Natural killer cell (primary cell): ENCODE measurements at regions not wholly inside any gene's neighbourhood (a gene's known extent, or its start where the extent isn't known, plus 50 kb on each side); places are given as distances from the start of the nearest gene placed in this dataset.

Experiments used
- ATAC-seq, 3 donors: fragments of 150-1000 bp in 2 of 3; fragments of 200-7000 bp in 1 of 3; cut with Tn5 transposase; 1 replicate in 1 of 3; 2 replicates in 2 of 3; pipeline ENCODE4 v1.10.0; 2021; ENCODE audit warnings: mild to moderate bottlenecking in 2 of 3, moderate library complexity in 2 of 3
- DNase-seq, 2 donors: peaks; one replicate each; pipeline versions ENCODE4 v3.0.0 to v3.0.0-alpha.2; 2013 to 2021; ENCODE audit warnings: mixed read lengths in 1 of 2
- H3K27ac ChIP-seq: one replicate; pipeline ENCODE4 v1.5.1; 2013; ENCODE audit warnings: mild to moderate bottlenecking, low read length
- H3K27me3 ChIP-seq: one replicate; pipeline ENCODE4 v1.6.1; 2013; ENCODE audit warnings: low read length; ENCODE audit not compliant: control insufficient read depth, insufficient read depth
- H3K36me3 ChIP-seq: one replicate; pipeline ENCODE4 v1.6.1; 2013; ENCODE audit warnings: low read length; ENCODE audit not compliant: control insufficient read depth, insufficient read depth
- H3K4me1 ChIP-seq: one replicate; pipeline ENCODE4 v1.6.1; 2013; ENCODE audit warnings: low read length; ENCODE audit not compliant: control insufficient read depth, insufficient read depth
- H3K4me3 ChIP-seq: one replicate; pipeline ENCODE4 v1.5.1; 2013; ENCODE audit warnings: low read length
- H3K9me3 ChIP-seq: one replicate; pipeline ENCODE4 v1.6.1; 2013; ENCODE audit warnings: low read length; ENCODE audit not compliant: control insufficient read depth, insufficient read depth
- H3K27ac Mint-ChIP-seq, 2 donors: one replicate each; pipeline ENCODE4 v1.8.0; 2022; ENCODE audit warnings: mild to moderate bottlenecking in 2 of 2, mixed read lengths in 2 of 2, moderate library complexity in 1 of 2
- H3K27me3 Mint-ChIP-seq, 2 donors: one replicate each; pipeline ENCODE4 v1.8.0; 2022; ENCODE audit warnings: low read depth in 2 of 2, mixed read lengths in 2 of 2
- H3K36me3 Mint-ChIP-seq: one replicate; pipeline ENCODE4 v1.8.0; 2022; ENCODE audit warnings: mixed read lengths
- H3K4me1 Mint-ChIP-seq, 2 donors: one replicate each; pipeline ENCODE4 v1.8.0; 2022; ENCODE audit warnings: mixed read lengths in 2 of 2
- H3K4me3 Mint-ChIP-seq: one replicate; pipeline ENCODE4 v1.8.0; 2022; ENCODE audit warnings: mild to moderate bottlenecking, moderate library complexity, mixed read lengths
- H3K9me3 Mint-ChIP-seq, 2 donors: one replicate each; pipeline ENCODE4 v1.8.0; 2022; ENCODE audit warnings: mixed read lengths in 2 of 2
- CTCF ChIP-seq: fragments of 200-600 bp; IDR thresholded peaks from one replicate; pipeline ENCODE4 v1.8.0; 2022; ENCODE audit warnings: antibody characterized with exemption
- WGBS: methylation state at CpG from one replicate; pipeline ENCODE4 v1.1.7; 2013; ENCODE audit warnings: missing lambda C conversion rate; ENCODE audit not compliant: insufficient coverage; 5-methylcytosine and 5-hydroxymethylcytosine counted together
- intact Hi-C: fragments of 100-400 bp; cut with micrococcal nuclease; formaldehyde crosslinking; loops from one replicate; pipeline ENCODE4 v1.14.2; 2022

GRCh38 chr18:52219102-52219501 is 120.9 kb upstream of the DCC start:
- TF ChIP-seq CTCF: no peak
- 100% methylated on average over 1 of the region's 3 CpGs for WGBS
- intact Hi-C loops: no loop called here
- H3K9me3 Mint-ChIP-seq: peaks cover 7 to 8% of the 10 kb centered on the region in 2 donors
- Histone ChIP-seq H3K36me3 (no peaks in the 10 kb centered on the region), H3K27me3 (no peaks in the 10 kb centered on the region), H3K27ac (no peak overlapping the region), H3K4me3 (no peak overlapping the region), H3K4me1 (no peaks in the 10 kb centered on the region), H3K9me3 (no peaks in the 10 kb centered on the region)
- DNase-seq (no peak), ATAC-seq (no peak)
- H3K27ac Mint-ChIP-seq: no peak overlapping the region
- no peak overlapping the region for H3K4me3 Mint-ChIP-seq
- H3K4me1 Mint-ChIP-seq: no peaks in the 10 kb centered on the region
- H3K27me3 Mint-ChIP-seq: no peaks in the 10 kb centered on the region
- no peaks in the 10 kb centered on the region for H3K36me3 Mint-ChIP-seq

DNA sequence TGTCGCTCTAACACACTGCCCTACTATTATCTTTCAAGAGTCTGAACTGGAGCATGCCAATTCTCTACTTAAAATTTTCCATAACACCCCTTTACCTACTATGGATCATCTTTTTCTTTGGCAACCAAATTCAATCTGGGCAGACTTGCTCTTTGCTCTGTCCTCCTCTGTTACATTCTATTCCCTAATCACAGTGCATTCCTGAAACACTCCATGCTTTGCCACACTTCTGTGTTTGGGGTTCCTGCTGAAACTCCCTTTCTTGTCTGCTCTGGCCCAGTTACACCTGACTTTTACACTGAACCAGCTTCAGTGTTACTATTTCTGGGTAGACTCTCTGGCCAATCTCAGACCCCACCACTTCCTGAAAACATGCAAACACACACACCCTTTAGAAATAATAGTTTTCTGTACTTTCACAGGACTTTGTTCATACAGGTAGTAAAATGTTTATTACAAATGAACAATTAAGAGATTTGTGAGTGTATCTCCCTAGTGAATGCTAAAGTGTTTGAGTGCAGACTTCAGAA is 119.9 kb upstream of the DCC start:
- no peaks in the 10 kb centered on the region for H3K9me3 ChIP-seq
- no peak overlapping the region for H3K4me3 ChIP-seq
- no peaks in the 10 kb centered on the region for H3K36me3 Mint-ChIP-seq
- H3K27ac ChIP-seq: no peak overlapping the region
- no peak for ATAC-seq
- no peaks in the 10 kb centered on the region for H3K4me1 Mint-ChIP-seq
- H3K36me3 ChIP-seq: no peaks in the 10 kb centered on the region
- no peak overlapping the region for H3K27ac Mint-ChIP-seq
- no peaks in the 10 kb centered on the region for H3K4me1 ChIP-seq
- peaks cover 6 to 7% of the 10 kb centered on the region in 2 donors for H3K9me3 Mint-ChIP-seq
- H3K27me3 ChIP-seq: no peaks in the 10 kb centered on the region
- TF ChIP-seq CTCF: no peak
- no peak for DNase-seq
- WGBS: 90% methylated on average over 1 of the region's 1 CpG
- no peak overlapping the region for H3K4me3 Mint-ChIP-seq
- H3K27me3 Mint-ChIP-seq: no peaks in the 10 kb centered on the region
- intact Hi-C loops: no loop called here

DNA sequence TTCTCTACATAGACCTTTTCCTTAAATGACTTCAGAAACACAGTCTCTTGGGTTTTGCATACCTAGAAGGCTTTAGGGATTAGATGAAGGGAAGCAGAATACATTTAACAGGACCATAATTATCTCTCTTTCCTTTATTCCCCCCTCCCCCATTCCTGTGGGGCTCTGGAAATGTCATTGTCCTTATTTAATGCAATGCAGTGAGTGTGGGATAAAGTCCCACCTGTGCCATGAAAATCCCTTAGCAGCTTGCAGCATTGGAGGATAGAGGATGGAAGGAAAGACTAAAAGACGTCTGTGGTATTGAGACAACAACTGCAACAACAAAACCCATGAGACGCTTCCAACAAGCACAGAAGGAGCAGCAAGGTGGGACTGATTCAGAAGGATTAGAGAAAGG is 117.8 kb upstream of the DCC start:
- 81% methylated on average over 2 of the region's 2 CpGs for WGBS
- intact Hi-C loops: no loop called here
- Histone ChIP-seq H3K4me1 (no peaks in the 10 kb centered on the region), H3K27ac (no peak overlapping the region), H3K27me3 (no peaks in the 10 kb centered on the region), H3K4me3 (no peak overlapping the region), H3K36me3 (no peaks in the 10 kb centered on the region), H3K9me3 (no peaks in the 10 kb centered on the region)
- no peak overlapping the region for H3K4me3 Mint-ChIP-seq
- TF ChIP-seq CTCF: no peak
- DNase-seq: no peak
- no peaks in the 10 kb centered on the region for H3K4me1 Mint-ChIP-seq
- no peaks in the 10 kb centered on the region for H3K36me3 Mint-ChIP-seq
- H3K9me3 Mint-ChIP-seq: peaks cover 12 to 13% of the 10 kb centered on the region in 2 donors
- no peak overlapping the region for H3K27ac Mint-ChIP-seq
- H3K27me3 Mint-ChIP-seq: no peaks in the 10 kb centered on the region
- no peak for ATAC-seq

DNA sequence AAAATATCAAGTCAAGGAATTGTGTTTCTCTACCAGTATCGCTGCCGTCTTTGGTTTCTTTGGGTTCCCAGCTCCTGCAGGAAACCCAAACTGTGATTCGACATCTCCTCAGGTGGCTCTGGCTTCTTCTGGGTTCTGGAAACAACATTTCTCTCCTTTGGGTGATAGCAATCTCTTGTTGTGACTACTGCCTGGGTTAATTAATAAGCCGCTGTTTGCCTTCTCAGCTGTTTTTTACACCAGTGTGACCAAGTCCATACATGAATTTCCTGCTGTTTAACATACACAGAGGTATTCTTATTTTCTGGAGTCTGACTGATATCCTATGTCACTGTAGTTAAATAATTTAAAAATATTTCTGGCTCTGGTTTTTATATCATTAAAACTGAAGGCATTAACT is 112.5 kb upstream of the DCC start:
- 90% methylated on average over 4 of the region's 4 CpGs for WGBS
- no peaks in the 10 kb centered on the region for H3K4me1 ChIP-seq
- H3K4me3 Mint-ChIP-seq: no peak overlapping the region
- no peaks in the 10 kb centered on the region for H3K27me3 ChIP-seq
- H3K9me3 Mint-ChIP-seq: peaks cover 9% of the 10 kb centered on the region in 2 donors
- H3K27ac Mint-ChIP-seq: no peak overlapping the region
- H3K4me3 ChIP-seq: no peak overlapping the region
- peaks cover 7% of the 10 kb centered on the region for H3K36me3 Mint-ChIP-seq
- intact Hi-C loops: no loop called here
- H3K9me3 ChIP-seq: no peaks in the 10 kb centered on the region
- no peak for TF ChIP-seq CTCF
- H3K36me3 ChIP-seq: no peaks in the 10 kb centered on the region
- H3K4me1 Mint-ChIP-seq: no peaks in the 10 kb centered on the region
- ATAC-seq (no peak), DNase-seq (no peak)
- H3K27ac ChIP-seq: no peak overlapping the region
- H3K27me3 Mint-ChIP-seq: no peaks in the 10 kb centered on the region
